Skeletal muscle tissue (tissue), 3 donors: ENCODE measurements at regions not wholly inside any gene's neighbourhood (a gene's known extent, or its start where the extent isn't known, plus 50 kb on each side); places are given as distances from the start of the nearest gene placed in this dataset.

ENCODE experiments used
- H3K27ac ChIP-seq: one replicate; pipeline ENCODE4 v1.7.0; 2013; ENCODE audit warnings: mild to moderate bottlenecking, low read depth, low read length, inconsistent platforms
- H3K27me3 ChIP-seq, 3 donors: one replicate each; pipeline ENCODE4 v1.7.0; 2013; ENCODE audit warnings: low read length in 3 of 3; ENCODE audit not compliant: control insufficient read depth in 3 of 3, insufficient read depth in 3 of 3
- H3K36me3 ChIP-seq, 3 donors: one replicate each; pipeline ENCODE4 v1.7.0; 2013; ENCODE audit warnings: low read length in 3 of 3; ENCODE audit not compliant: control insufficient read depth in 3 of 3, insufficient read depth in 3 of 3
- H3K4me1 ChIP-seq, 3 donors: one replicate each; pipeline ENCODE4 v1.7.0; 2013; ENCODE audit warnings: low read length in 3 of 3, mild to moderate bottlenecking in 3 of 3; ENCODE audit not compliant: control insufficient read depth in 3 of 3, insufficient read depth in 3 of 3
- H3K4me3 ChIP-seq, 3 donors: one replicate each; pipeline ENCODE4 v1.7.0; 2013; ENCODE audit warnings: low read length in 3 of 3
- H3K9ac ChIP-seq, 3 donors: one replicate each; pipeline ENCODE4 v1.7.0; 2013; ENCODE audit warnings: low read length in 3 of 3, mild to moderate bottlenecking in 3 of 3, moderate library complexity in 2 of 3, low read depth in 1 of 3
- H3K9me3 ChIP-seq, 3 donors: one replicate each; pipeline ENCODE4 v1.7.0; 2013; ENCODE audit warnings: low read length in 3 of 3; ENCODE audit not compliant: control insufficient read depth in 3 of 3
- donor health status: Osteomylitis.

GRCh38 chr14:50036637-50037036 is 79.7 kb downstream of the VCPKMT start:
- Histone ChIP-seq H3K4me1 (peaks cover 0 to 9% (median 7%) of the 10 kb centered on the region in 3 donors), H3K4me3 (no peak overlapping the region), H3K9me3 (no peaks in the 10 kb centered on the region), H3K27ac (no peak overlapping the region), H3K36me3 (no peaks in the 10 kb centered on the region), H3K9ac (no peak overlapping the region), H3K27me3 (no peaks in the 10 kb centered on the region)

DNA sequence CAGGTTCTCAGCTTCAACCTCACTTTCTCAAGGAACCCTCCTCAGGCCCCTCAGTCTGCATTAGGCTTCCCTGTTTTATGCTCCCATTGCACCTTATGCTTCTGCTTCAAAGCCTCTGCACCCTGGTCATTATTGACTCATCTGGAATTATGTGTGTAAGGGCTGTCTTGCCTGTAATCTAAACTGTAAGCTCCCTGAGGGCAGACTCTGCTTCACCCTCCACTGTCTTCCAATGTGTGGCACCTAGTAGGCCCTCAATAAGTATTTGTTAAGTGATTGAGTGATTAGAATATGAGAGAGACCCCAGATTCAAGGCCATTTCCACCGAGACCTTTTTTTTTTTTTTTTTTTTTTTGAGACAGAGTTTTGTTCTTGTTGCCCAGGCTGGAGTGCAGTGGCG is 79.1 kb downstream of the VCPKMT start:
- Histone ChIP-seq H3K9ac (no peak overlapping the region), H3K4me3 (no peak overlapping the region), H3K27ac (no peak overlapping the region)

GRCh38 chr14:50037852-50038251 is 78.5 kb downstream of the VCPKMT start:
- Histone ChIP-seq H3K9me3 (no peaks in the 10 kb centered on the region), H3K27ac (peak overlapping the region; percentile 23), H3K4me3 (no peak overlapping the region), H3K9ac (peak overlapping the region in 1 of 3 donors; percentile 29), H3K36me3 (no peaks in the 10 kb centered on the region), H3K4me1 (peaks cover 0 to 9% (median 7%) of the 10 kb centered on the region in 3 donors), H3K27me3 (no peaks in the 10 kb centered on the region)

More for the DNA sequence above, 79.1 kb downstream of the VCPKMT start:
- Histone ChIP-seq H3K36me3 (no peaks in the 10 kb centered on the region), H3K27me3 (no peaks in the 10 kb centered on the region), H3K4me1 (peaks cover 0 to 9% (median 7%) of the 10 kb centered on the region in 3 donors), H3K9me3 (no peaks in the 10 kb centered on the region)

GRCh38 chr14:50038398-50039119 is 77.8 kb downstream of the VCPKMT start:
- peak overlapping the region; percentile 23 for H3K27ac ChIP-seq

GRCh38 chr14:50039120-50039517 is 77.3 kb downstream of the VCPKMT start:
- H3K9me3 ChIP-seq = no peaks in the 10 kb centered on the region
- H3K27me3 ChIP-seq = no peaks in the 10 kb centered on the region
- H3K27ac ChIP-seq = peak overlapping the region; percentile 23
- no peak overlapping the region for H3K4me3 ChIP-seq
- peaks cover 0 to 16% (median 7%) of the 10 kb centered on the region in 3 donors for H3K4me1 ChIP-seq
- H3K36me3 ChIP-seq = no peaks in the 10 kb centered on the region
- H3K9ac ChIP-seq = no peak overlapping the region

More at GRCh38 chr14:50038398-50039119, 77.8 kb downstream of the VCPKMT start:
- Histone ChIP-seq H3K36me3 (no peaks in the 10 kb centered on the region), H3K27me3 (no peaks in the 10 kb centered on the region), H3K9ac (no peak overlapping the region), H3K9me3 (no peaks in the 10 kb centered on the region), H3K4me1 (peaks cover 0 to 10% (median 7%) of the 10 kb centered on the region in 3 donors), H3K4me3 (no peak overlapping the region)

GRCh38 chr14:50039734-50040400 is 76.5 kb downstream of the VCPKMT start:
- Histone ChIP-seq H3K4me3 (no peak overlapping the region), H3K9me3 (no peaks in the 10 kb centered on the region), H3K27ac (peak overlapping the region; percentile 23), H3K9ac (no peak overlapping the region), H3K4me1 (peaks cover 4 to 22% (median 12%) of the 10 kb centered on the region in 3 donors), H3K36me3 (no peaks in the 10 kb centered on the region), H3K27me3 (no peaks in the 10 kb centered on the region)

GRCh38 chr14:50040401-50040775 is 76.0 kb downstream of the VCPKMT start:
- Histone ChIP-seq H3K27me3 (no peaks in the 10 kb centered on the region), H3K36me3 (no peaks in the 10 kb centered on the region), H3K9me3 (no peaks in the 10 kb centered on the region), H3K4me3 (no peak overlapping the region), H3K9ac (no peak overlapping the region), H3K27ac (no peak overlapping the region), H3K4me1 (peaks cover 4 to 27% (median 16%) of the 10 kb centered on the region in 3 donors)

DNA sequence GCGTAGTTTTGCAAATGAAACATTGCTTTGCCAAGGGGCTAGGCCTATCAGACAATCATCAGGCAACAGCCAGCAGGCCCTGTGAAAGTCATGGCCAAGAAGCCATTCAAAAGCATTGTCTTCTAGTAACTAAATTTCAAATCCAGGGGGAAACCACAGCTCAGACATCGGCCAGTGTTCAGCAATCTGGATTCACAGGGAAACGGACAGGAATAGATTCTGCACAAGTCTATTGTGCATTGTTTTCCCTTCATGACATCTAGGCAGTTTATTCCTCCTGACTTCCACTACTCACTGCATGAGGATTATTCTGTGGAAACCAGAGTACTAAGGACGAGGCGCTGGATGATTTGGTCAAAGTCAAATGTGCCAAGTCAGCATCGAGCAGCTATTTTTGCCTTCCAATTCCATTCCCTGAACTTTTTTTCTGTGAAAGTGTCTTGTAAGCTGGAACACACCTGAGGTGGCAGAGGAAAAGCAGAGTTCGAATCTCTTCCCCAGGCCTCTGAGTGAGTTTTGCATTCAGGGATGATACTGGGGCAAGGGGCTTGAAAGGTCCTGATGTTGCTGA is 75.4 kb downstream of the VCPKMT start:
- H3K4me1 ChIP-seq = peaks cover 4 to 28% (median 16%) of the 10 kb centered on the region in 3 donors
- H3K4me3 ChIP-seq = peak overlapping the region in 1 of 3 donors; percentile 22
- H3K27me3 ChIP-seq = no peaks in the 10 kb centered on the region
- H3K9me3 ChIP-seq = no peaks in the 10 kb centered on the region
- no peaks in the 10 kb centered on the region for H3K36me3 ChIP-seq
- H3K27ac ChIP-seq = no peak overlapping the region
- no peak overlapping the region for H3K9ac ChIP-seq

GRCh38 chr14:50041980-50042379 is 74.4 kb downstream of the VCPKMT start:
- Histone ChIP-seq H3K4me3 (no peak overlapping the region), H3K36me3 (no peaks in the 10 kb centered on the region), H3K4me1 (peaks cover 4 to 28% (median 16%) of the 10 kb centered on the region in 3 donors), H3K27me3 (no peaks in the 10 kb centered on the region), H3K9ac (no peak overlapping the region), H3K27ac (no peak overlapping the region), H3K9me3 (no peaks in the 10 kb centered on the region)
